H9 (cell line): ENCODE measurements at regions not wholly inside any gene's neighbourhood (a gene's known extent, or its start where the extent isn't known, plus 50 kb on each side); places are given as distances from the start of the nearest gene placed in this dataset.

Experiments used
- DNase-seq: peaks from one replicate; pipeline ENCODE4 v3.0.0-alpha.2; 2017
- H2AFZ ChIP-seq: one replicate; pipeline ENCODE4 v1.6.1; 2013; ENCODE audit warnings: mild to moderate bottlenecking, low read length, control low read depth, moderate library complexity
- H2AK5ac ChIP-seq: 2 replicates; pipeline ENCODE4 v1.6.1; 2013; ENCODE audit warnings: low read length, control low read depth, mixed read lengths; ENCODE audit not compliant: insufficient read length
- H2BK120ac ChIP-seq: one replicate; pipeline ENCODE4 v1.6.1; 2013; ENCODE audit warnings: low read depth, mild to moderate bottlenecking, low read length, control low read depth, inconsistent platforms; ENCODE audit not compliant: poor library complexity, severe bottlenecking
- H2BK12ac ChIP-seq: 2 replicates; pipeline ENCODE4 v1.6.1; 2013; ENCODE audit warnings: low read length, control low read depth, mixed read lengths, low read depth; ENCODE audit not compliant: insufficient read length
- H2BK15ac ChIP-seq: 2 replicates; pipeline ENCODE4 v1.6.1; 2013; ENCODE audit warnings: low read depth, low read length, control low read depth
- H2BK20ac ChIP-seq: one replicate; pipeline ENCODE4 v1.6.1; 2013; ENCODE audit warnings: low read depth, mild to moderate bottlenecking, low read length, control low read depth, inconsistent platforms; ENCODE audit not compliant: poor library complexity, severe bottlenecking
- H2BK5ac ChIP-seq: 2 replicates; pipeline ENCODE4 v1.6.1; 2013; ENCODE audit warnings: low read length, control low read depth, mixed read lengths; ENCODE audit not compliant: insufficient read length
- H3K14ac ChIP-seq: 2 replicates; pipeline ENCODE4 v1.6.1; 2013; ENCODE audit warnings: low read length, control low read depth; ENCODE audit not compliant: insufficient read depth
- H3K18ac ChIP-seq: 2 replicates; pipeline ENCODE4 v1.6.1; 2013; ENCODE audit warnings: low read depth, mild to moderate bottlenecking, mixed read lengths, low read length, control low read depth; ENCODE audit not compliant: insufficient read length
- H3K23ac ChIP-seq: 2 replicates; pipeline ENCODE4 v1.6.1; 2013; ENCODE audit warnings: low read length, control low read depth, mixed read lengths, low read depth; ENCODE audit not compliant: insufficient read length
- H3K23me2 ChIP-seq: 2 replicates; pipeline ENCODE4 v1.6.1; 2013; ENCODE audit warnings: low read depth, mild to moderate bottlenecking, mixed read lengths, low read length, control low read depth; ENCODE audit not compliant: insufficient read length, poor library complexity, severe bottlenecking
- H3K27ac ChIP-seq: 2 replicates; pipeline ENCODE4 v1.5.1; 2013; ENCODE audit warnings: low read length, control low read depth, mixed read lengths, low read depth; ENCODE audit not compliant: insufficient read length
- H3K27me3 ChIP-seq: 2 replicates; pipeline ENCODE4 v1.6.1; 2013; ENCODE audit warnings: low read length, control low read depth, inconsistent platforms; ENCODE audit not compliant: insufficient read depth
- H3K4ac ChIP-seq: 2 replicates; pipeline ENCODE4 v1.6.1; 2013; ENCODE audit warnings: low read depth, mild to moderate bottlenecking, control low read depth, inconsistent platforms, low read length, moderate library complexity
- H3K4me1 ChIP-seq: 2 replicates; pipeline ENCODE4 v1.6.1; 2013; ENCODE audit warnings: low read length, control low read depth, inconsistent platforms; ENCODE audit not compliant: insufficient read depth
- H3K4me2 ChIP-seq: 2 replicates; pipeline ENCODE4 v1.6.1; 2013; ENCODE audit warnings: low read length, control low read depth, mixed read lengths; ENCODE audit not compliant: insufficient read length, insufficient read depth
- H3K56ac ChIP-seq: 2 replicates; pipeline ENCODE4 v1.6.1; 2013; ENCODE audit warnings: low read depth, mild to moderate bottlenecking, mixed read lengths, low read length, control low read depth; ENCODE audit not compliant: insufficient read length
- H3K79me1 ChIP-seq: 2 replicates; pipeline ENCODE4 v1.6.1; 2013; ENCODE audit warnings: low read depth, mild to moderate bottlenecking, moderate library complexity, low read length, control low read depth, inconsistent platforms; ENCODE audit not compliant: insufficient read depth, poor library complexity, severe bottlenecking
- H3K79me2 ChIP-seq: 2 replicates; pipeline ENCODE4 v1.6.1; 2013; ENCODE audit warnings: low read length, control low read depth, inconsistent platforms; ENCODE audit not compliant: insufficient read depth
- H3K9ac ChIP-seq: 2 replicates; pipeline ENCODE4 v1.6.1; 2013; ENCODE audit warnings: low read length, control low read depth, mixed read lengths; ENCODE audit not compliant: insufficient read length; ENCODE audit errors: extremely low read depth
- H3K9me3 ChIP-seq: one replicate; pipeline ENCODE4 v1.6.1; 2013; ENCODE audit warnings: low read depth, low read length, inconsistent platforms; ENCODE audit not compliant: control insufficient read depth
- H3T11ph ChIP-seq: one replicate; pipeline ENCODE4 v1.6.1; 2013; ENCODE audit warnings: mild to moderate bottlenecking, low read length, control low read depth, inconsistent platforms
- H4K20me1 ChIP-seq: one replicate; pipeline ENCODE4 v1.6.1; 2013; ENCODE audit not compliant: control insufficient read depth, insufficient read length, insufficient read depth
- H4K5ac ChIP-seq: 2 replicates; pipeline ENCODE4 v1.6.1; 2013; ENCODE audit warnings: low read depth, mild to moderate bottlenecking, mixed read lengths, low read length, control low read depth; ENCODE audit not compliant: insufficient read length
- H4K8ac ChIP-seq: replicated peaks from 2 replicates; pipeline ENCODE4 v1.6.1; 2013; ENCODE audit warnings: low read length, control low read depth, mixed read lengths, low read depth; ENCODE audit not compliant: insufficient read length
- H4K91ac ChIP-seq: 2 replicates; pipeline ENCODE4 v1.6.1; 2013; ENCODE audit warnings: low read depth, mild to moderate bottlenecking, moderate library complexity, mixed read lengths, low read length, control low read depth; ENCODE audit not compliant: insufficient read length
- H3K27ac Mint-ChIP-seq, 3 experiments: 2 replicates in 2 of 3; 3 replicates in 1 of 3; pipeline ENCODE4 v1.8.0; 2020 to 2021; ENCODE audit warnings: mixed read lengths in 3 of 3, mild to moderate bottlenecking in 1 of 3, moderate library complexity in 1 of 3
- H3K27me3 Mint-ChIP-seq: 2 replicates; pipeline ENCODE4 v1.8.0; 2021; ENCODE audit warnings: low read depth, mild to moderate bottlenecking, moderate library complexity, mixed read lengths
- H3K36me3 Mint-ChIP-seq, 3 experiments: 2 replicates in 2 of 3; 3 replicates in 1 of 3; pipeline ENCODE4 v1.8.0; 2020 to 2021; ENCODE audit warnings: low read depth in 3 of 3, mixed read lengths in 3 of 3; ENCODE audit not compliant: insufficient read depth in 1 of 3
- H3K4me1 Mint-ChIP-seq, 2 experiments: 2 replicates each; pipeline ENCODE4 v1.8.0; 2020; ENCODE audit warnings: mixed read lengths in 2 of 2
- H3K4me3 Mint-ChIP-seq, 2 experiments: 2 replicates in 1 of 2; 3 replicates in 1 of 2; pipeline ENCODE4 v1.8.0; 2020 to 2021; ENCODE audit warnings: mild to moderate bottlenecking in 2 of 2, mixed read lengths in 2 of 2, moderate library complexity in 1 of 2
- H3K9me3 Mint-ChIP-seq, 2 experiments: 2 replicates in 1 of 2; 3 replicates in 1 of 2; pipeline ENCODE4 v1.8.0; 2020; ENCODE audit warnings: mild to moderate bottlenecking in 2 of 2, mixed read lengths in 2 of 2, moderate library complexity in 1 of 2
- WGBS: extraction: QIAGEN DNeasy Blood & Tissue Kit; methylation state at CpG from one replicate; pipeline ENCODE4 v1.1.7; 2013; ENCODE audit warnings: missing lambda C conversion rate, low lambda C conversion rate, mixed read lengths; ENCODE audit not compliant: insufficient read length; ENCODE audit errors: extremely low coverage; 5-methylcytosine and 5-hydroxymethylcytosine counted together
- TF ChIP-seq, protein P1 (sequence below): fragments of 200-600 bp; sonication (generic); conservative IDR thresholded peaks from 3 replicates; pipeline ENCODE4 v1.8.0; 2021; ENCODE audit warnings: antibody characterized with exemption, mild to moderate bottlenecking

DNA sequence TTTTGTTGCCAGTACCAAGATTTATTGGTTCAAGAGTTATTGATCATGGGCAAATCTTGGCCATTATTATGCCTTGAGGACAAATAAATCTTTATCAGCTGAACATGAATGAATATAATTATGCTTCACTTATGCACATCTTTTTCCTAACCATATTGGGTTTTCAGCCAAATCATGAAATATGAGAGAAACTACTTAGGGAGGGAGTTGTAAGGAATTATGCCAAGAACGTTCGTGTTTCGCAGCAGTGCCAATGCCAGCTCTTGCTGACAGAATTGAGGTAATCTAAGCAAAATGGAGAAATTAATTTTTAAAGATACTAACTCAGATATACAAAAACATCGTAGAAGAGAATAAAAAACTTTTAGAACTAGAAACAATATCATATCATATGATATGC is 301.1 kb upstream of the SASH1 start:
- H3K79me1 ChIP-seq, result no peaks in the 10 kb centered on the region
- no peak overlapping the region for H3K18ac ChIP-seq
- no CpG with 5 or more reads among the region's 4 CpGs for WGBS
- DNase-seq, result no peak
- no peak overlapping the region for H2BK12ac ChIP-seq
- H3K79me2 ChIP-seq, result no peaks in the 10 kb centered on the region
- no peak overlapping the region for H2AFZ ChIP-seq
- no peak overlapping the region for H4K91ac ChIP-seq
- no peak overlapping the region for H3K23ac ChIP-seq
- H3K27ac ChIP-seq, result no peak overlapping the region
- Mint-ChIP-seq H3K4me3 (no peak overlapping the region), H3K9me3 (peaks cover 0 to under 1% of the 10 kb centered on the region in 2 experiments; a peak in 3 of 5 replicates), H3K36me3 (no peaks in the 10 kb centered on the region), H3K27me3 (no peaks in the 10 kb centered on the region; the same call in 1 of the 2 replicates), H3K27ac (no peak overlapping the region), H3K4me1 (no peaks in the 10 kb centered on the region)
- no peak overlapping the region for H4K5ac ChIP-seq
- H2BK15ac ChIP-seq, result no peak overlapping the region
- H2BK120ac ChIP-seq, result no peak overlapping the region
- no peak overlapping the region for H3K56ac ChIP-seq
- no peaks in the 10 kb centered on the region for H3K23me2 ChIP-seq
- no peak overlapping the region for H3K4me2 ChIP-seq
- no peaks in the 10 kb centered on the region for H3K4me1 ChIP-seq
- H2AK5ac ChIP-seq, result no peak overlapping the region
- no peak overlapping the region for H2BK5ac ChIP-seq
- no peaks in the 10 kb centered on the region for H3K27me3 ChIP-seq
- H4K20me1 ChIP-seq, result no peaks in the 10 kb centered on the region
- no peak overlapping the region for H3T11ph ChIP-seq
- no peak overlapping the region for H3K14ac ChIP-seq
- no peak overlapping the region for H3K9ac ChIP-seq
- H4K8ac ChIP-seq, result no peak overlapping the region
- TF ChIP-seq, protein P1, sequence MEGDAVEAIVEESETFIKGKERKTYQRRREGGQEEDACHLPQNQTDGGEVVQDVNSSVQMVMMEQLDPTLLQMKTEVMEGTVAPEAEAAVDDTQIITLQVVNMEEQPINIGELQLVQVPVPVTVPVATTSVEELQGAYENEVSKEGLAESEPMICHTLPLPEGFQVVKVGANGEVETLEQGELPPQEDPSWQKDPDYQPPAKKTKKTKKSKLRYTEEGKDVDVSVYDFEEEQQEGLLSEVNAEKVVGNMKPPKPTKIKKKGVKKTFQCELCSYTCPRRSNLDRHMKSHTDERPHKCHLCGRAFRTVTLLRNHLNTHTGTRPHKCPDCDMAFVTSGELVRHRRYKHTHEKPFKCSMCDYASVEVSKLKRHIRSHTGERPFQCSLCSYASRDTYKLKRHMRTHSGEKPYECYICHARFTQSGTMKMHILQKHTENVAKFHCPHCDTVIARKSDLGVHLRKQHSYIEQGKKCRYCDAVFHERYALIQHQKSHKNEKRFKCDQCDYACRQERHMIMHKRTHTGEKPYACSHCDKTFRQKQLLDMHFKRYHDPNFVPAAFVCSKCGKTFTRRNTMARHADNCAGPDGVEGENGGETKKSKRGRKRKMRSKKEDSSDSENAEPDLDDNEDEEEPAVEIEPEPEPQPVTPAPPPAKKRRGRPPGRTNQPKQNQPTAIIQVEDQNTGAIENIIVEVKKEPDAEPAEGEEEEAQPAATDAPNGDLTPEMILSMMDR, result no peak
- no peak overlapping the region for H3K4ac ChIP-seq
- H3K9me3 ChIP-seq, result no peaks in the 10 kb centered on the region
- H2BK20ac ChIP-seq, result no peak overlapping the region
